H1 (cell line): ENCODE measurements at regions not wholly inside any gene's neighbourhood (a gene's known extent, or its start where the extent isn't known, plus 50 kb on each side); places are given as distances from the start of the nearest gene placed in this dataset.

Source experiments
- CTCF ChIA-PET: fragments of 300-600 bp; sonication (Branson Sonifier 250); formaldehyde crosslinking; loops from one replicate; lab custom pipeline; 2021; ENCODE audit not compliant: partially characterized antibody; lab: Charles Lee
- POLR2A ChIA-PET: fragments of 300-600 bp; sonication (Branson Sonifier 250); formaldehyde crosslinking; loops from one replicate; lab custom pipeline; 2021; ENCODE audit warnings: inconsistent platforms; ENCODE audit not compliant: partially characterized antibody; lab: Charles Lee
- DNase-seq, 2 experiments: peaks; one replicate each; pipeline versions ENCODE4 v3.0.0 to v3.0.0-alpha.2; 2010 to 2022; ENCODE audit warnings: low spot score in 2 of 2, low read depth in 1 of 2, mixed read lengths in 1 of 2
- FAIRE-seq: peaks from 2 replicates; lab custom pipeline; 2011; peaks lifted over from hg19 to GRCh38; lab: Jason Lieb, UNC
- H2AFZ ChIP-seq: 2 replicates; pipeline ENCODE4 v1.8.1; 2012; ENCODE audit warnings: low read length, inconsistent platforms
- H2AK5ac ChIP-seq: 2 replicates; pipeline ENCODE4 v1.6.1; 2013; ENCODE audit warnings: low read depth, low read length
- H2BK120ac ChIP-seq: replicated peaks from 2 replicates; pipeline ENCODE3; 2013; ENCODE audit warnings: low read depth, low read length, inconsistent platforms
- H2BK12ac ChIP-seq: 2 replicates; pipeline ENCODE4 v1.6.1; 2013; ENCODE audit warnings: low read depth, low read length
- H2BK15ac ChIP-seq: 2 replicates; pipeline ENCODE4 v1.6.1; 2013; ENCODE audit warnings: low read length
- H2BK20ac ChIP-seq: 2 replicates; pipeline ENCODE4 v1.6.1; 2013; ENCODE audit warnings: low read length
- H2BK5ac ChIP-seq: 2 replicates; pipeline ENCODE4 v1.6.1; 2013; ENCODE audit warnings: low read depth, low read length
- H3K14ac ChIP-seq: 2 replicates; pipeline ENCODE4 v1.6.1; 2013; ENCODE audit warnings: inconsistent platforms; ENCODE audit not compliant: insufficient read length
- H3K18ac ChIP-seq: 2 replicates; pipeline ENCODE4 v1.6.1; 2013; ENCODE audit warnings: low read length; ENCODE audit errors: extremely low read depth
- H3K23ac ChIP-seq: 2 replicates; pipeline ENCODE4 v1.6.1; 2013; ENCODE audit warnings: inconsistent platforms; ENCODE audit not compliant: insufficient read length
- H3K23me2 ChIP-seq: 2 replicates; pipeline ENCODE4 v1.6.1; 2013; ENCODE audit warnings: low read depth, low read length
- H3K27ac ChIP-seq: 2 replicates; pipeline ENCODE4 v1.6.1; 2011; ENCODE audit warnings: low read depth, low read length, inconsistent platforms
- H3K27me3 ChIP-seq, 4 experiments: replicated peaks in 1 of 4; 1 replicate in 1 of 4; 2 replicates in 3 of 4; pipeline versions ENCODE4 v1.6.1 to v1.8.1; 2011 to 2013; ENCODE audit warnings: low read length in 3 of 4, mild to moderate bottlenecking in 3 of 4, inconsistent platforms in 2 of 4, mixed read lengths in 2 of 4, moderate library complexity in 1 of 4; ENCODE audit not compliant: control insufficient read depth in 3 of 4, insufficient read depth in 3 of 4; ENCODE audit errors: extremely low read depth in 1 of 4
- H3K36me3 ChIP-seq, 4 experiments: 2 replicates each; pipeline versions ENCODE4 v1.6.1 to v1.8.1; 2011 to 2013; ENCODE audit warnings: mild to moderate bottlenecking in 4 of 4, low read length in 3 of 4, moderate library complexity in 2 of 4, control low read depth in 1 of 4, inconsistent platforms in 1 of 4; ENCODE audit not compliant: insufficient read depth in 4 of 4, control insufficient read depth in 2 of 4
- H3K4ac ChIP-seq: replicated peaks from 2 replicates; pipeline ENCODE3; 2013; ENCODE audit warnings: low read length, low read depth, mixed read lengths, inconsistent platforms; ENCODE audit not compliant: insufficient read length
- H3K4me1 ChIP-seq, 4 experiments: replicated peaks in 1 of 4; 1 replicate in 1 of 4; 2 replicates in 3 of 4; pipeline versions ENCODE4 v1.6.1 to v1.8.1; 2011 to 2013; ENCODE audit warnings: low read length in 3 of 4, inconsistent platforms in 2 of 4, mixed read lengths in 1 of 4; ENCODE audit not compliant: insufficient read depth in 4 of 4, control insufficient read depth in 3 of 4
- H3K4me2 ChIP-seq, 2 experiments: 2 replicates each; pipeline versions ENCODE4 v1.6.1 to v1.8.1; 2011 to 2013; ENCODE audit warnings: low read depth in 2 of 2, low read length in 2 of 2, control low read depth in 1 of 2, inconsistent platforms in 1 of 2, mild to moderate bottlenecking in 1 of 2; ENCODE audit not compliant: insufficient read depth in 1 of 2
- H3K4me3 ChIP-seq, 4 experiments: fragments of 200-600, 300-600 bp in 1 of 4; sonication (generic), shearing (Covaris generic), sonication (Bioruptor Twin) in 1 of 4; 2 replicates each; pipeline versions ENCODE4 v1.5.1 to v1.8.1; 2011 to 2016; ENCODE audit warnings: low read length in 4 of 4, low read depth in 3 of 4, control low read depth in 2 of 4, inconsistent platforms in 2 of 4, mild to moderate bottlenecking in 2 of 4, mixed read lengths in 1 of 4, moderate library complexity in 1 of 4; ENCODE audit not compliant: insufficient read depth in 2 of 4; ENCODE audit errors: extremely low read depth in 1 of 4
- H3K56ac ChIP-seq: replicated peaks from 2 replicates; pipeline ENCODE3; 2013; ENCODE audit warnings: low read depth, mild to moderate bottlenecking, mixed read lengths, low read length, inconsistent platforms; ENCODE audit not compliant: insufficient read length
- H3K79me1 ChIP-seq: 2 replicates; pipeline ENCODE4 v1.6.1; 2013; ENCODE audit warnings: low read depth, low read length, control low read depth
- H3K79me2 ChIP-seq, 2 experiments: 2 replicates each; pipeline versions ENCODE4 v1.6.1 to v1.8.1; 2012 to 2013; ENCODE audit warnings: low read length in 2 of 2, mild to moderate bottlenecking in 2 of 2, inconsistent platforms in 1 of 2; ENCODE audit not compliant: insufficient read depth in 2 of 2, control insufficient read depth in 1 of 2
- H3K9ac ChIP-seq, 4 experiments: replicated peaks in 1 of 4; 1 replicate in 1 of 4; 2 replicates in 3 of 4; pipeline versions ENCODE4 v1.6.1 to v1.8.1; 2011 to 2013; ENCODE audit warnings: low read depth in 3 of 4, low read length in 3 of 4, control low read depth in 2 of 4, mild to moderate bottlenecking in 2 of 4, moderate library complexity in 2 of 4, inconsistent platforms in 1 of 4; ENCODE audit errors: extremely low read depth in 1 of 4
- H3K9me3 ChIP-seq, 2 experiments: 2 replicates each; pipeline versions ENCODE4 v1.6.1 to v1.8.1; 2012 to 2013; ENCODE audit warnings: mild to moderate bottlenecking in 2 of 2, moderate library complexity in 2 of 2, control low read depth in 1 of 2, inconsistent platforms in 1 of 2, low read depth in 1 of 2, low read length in 1 of 2, mixed read lengths in 1 of 2; ENCODE audit not compliant: insufficient read depth in 2 of 2
- H4K20me1 ChIP-seq, 2 experiments: replicated peaks in 1 of 2; 2 replicates each; pipeline versions ENCODE3 to v1.8.1; 2011 to 2013; ENCODE audit warnings: inconsistent platforms in 2 of 2, low read length in 2 of 2, mild to moderate bottlenecking in 1 of 2; ENCODE audit not compliant: insufficient read depth in 2 of 2, control insufficient read depth in 1 of 2
- H4K5ac ChIP-seq: 2 replicates; pipeline ENCODE4 v1.6.1; 2013; ENCODE audit warnings: low read length, low read depth, mixed read lengths, inconsistent platforms; ENCODE audit not compliant: insufficient read length
- H4K8ac ChIP-seq: 2 replicates; pipeline ENCODE4 v1.8.0; 2013; ENCODE audit warnings: mild to moderate bottlenecking, moderate library complexity, low read length, inconsistent platforms; ENCODE audit not compliant: insufficient read depth; ENCODE audit errors: extremely low read depth
- H4K91ac ChIP-seq: replicated peaks from 2 replicates; pipeline ENCODE3; 2013; ENCODE audit warnings: low read length, mixed read lengths, inconsistent platforms; ENCODE audit not compliant: insufficient read length
- ASH2L ChIP-seq: fragments of 200-600, 300-600 bp; sonication (generic); IDR thresholded peaks from one replicate; pipeline ENCODE4 v1.7.1; 2017; ENCODE audit warnings: low read length
- BACH1 ChIP-seq: IDR thresholded peaks from 2 replicates; pipeline ENCODE4 v1.6.1; 2012; ENCODE audit warnings: low read length, improper control_type of control experiment
- BCL11A ChIP-seq, 2 experiments: IDR thresholded peaks; one replicate each; pipeline ENCODE4 v1.6.1; 2011; ENCODE audit warnings: low read depth in 2 of 2, low read length in 2 of 2, mild to moderate bottlenecking in 2 of 2
- CBX8 ChIP-seq: fragments of 300-800, 300-1000 bp; sonication (generic); IDR thresholded peaks from 2 replicates; pipeline ENCODE4 v1.7.1; 2016; ENCODE audit warnings: low read depth, low read length, borderline replicate concordance
- CHD1 ChIP-seq: IDR thresholded peaks from 2 replicates; pipeline ENCODE4 v1.6.1; 2012; ENCODE audit warnings: low read depth, low read length, improper control_type of control experiment
- CTBP2 ChIP-seq: IDR thresholded peaks from 2 replicates; pipeline ENCODE4 v1.7.0; 2011; ENCODE audit warnings: borderline replicate concordance, mild to moderate bottlenecking, moderate library complexity, mixed read lengths, low read length; ENCODE audit not compliant: insufficient read depth, insufficient read length
- FOSL1 ChIP-seq: IDR thresholded peaks from 2 replicates; pipeline ENCODE4 v1.6.1; 2011; ENCODE audit warnings: mild to moderate bottlenecking, low read depth, low read length, moderate library complexity; ENCODE audit not compliant: insufficient read depth
- GTF2F1 ChIP-seq: IDR thresholded peaks from 2 replicates; pipeline ENCODE4 v1.6.1; 2012; ENCODE audit warnings: low read depth, low read length, improper control_type of control experiment, borderline replicate concordance
- NANOG ChIP-seq: IDR thresholded peaks from 2 replicates; pipeline ENCODE4 v1.6.1; 2011; ENCODE audit warnings: low read length, low read depth, mild to moderate bottlenecking, inconsistent platforms; ENCODE audit not compliant: insufficient read depth, poor library complexity, severe bottlenecking
- RBBP5 ChIP-seq: IDR thresholded peaks from 2 replicates; pipeline ENCODE4 v1.7.1; 2012; ENCODE audit warnings: low read depth, mild to moderate bottlenecking, inconsistent platforms, low read length, moderate library complexity, borderline replicate concordance
- SIN3A ChIP-seq, 2 experiments: IDR thresholded peaks in 1 of 2; conservative IDR thresholded peaks in 1 of 2; 2 replicates each; pipeline ENCODE4 v1.6.1; 2011 to 2012; ENCODE audit warnings: low read length in 2 of 2, improper control_type of control experiment in 1 of 2, low read depth in 1 of 2, mild to moderate bottlenecking in 1 of 2
- ZNF274 ChIP-seq: IDR thresholded peaks from 2 replicates; pipeline ENCODE4 v1.7.0; 2012; ENCODE audit warnings: low read length, borderline replicate concordance; ENCODE audit errors: extremely low read depth
- WGBS, 2 experiments: shearing (Covaris generic) in 1 of 2; methylation state at CpG; one replicate each; pipeline versions ENCODE4 v1.1.6 to v1.1.7; 2013 to 2015; ENCODE audit warnings: low lambda C conversion rate in 2 of 2, mixed read lengths in 2 of 2, inconsistent platforms in 1 of 2, low coverage in 1 of 2, missing lambda C conversion rate in 1 of 2; ENCODE audit not compliant: insufficient replicate concordance in 2 of 2, insufficient coverage in 1 of 2, insufficient read length in 1 of 2; ENCODE audit errors: extremely low coverage in 1 of 2, missing lambda C conversion rate in 1 of 2; 5-methylcytosine and 5-hydroxymethylcytosine counted together
- TF ChIP-seq, protein P1 (sequence below): IDR thresholded peaks from 2 replicates; pipeline ENCODE4 v1.6.1; 2011; ENCODE audit warnings: low read depth, mild to moderate bottlenecking, low read length; ENCODE audit not compliant: insufficient read depth
- TF ChIP-seq, protein P2 (sequence below): IDR thresholded peaks from 2 replicates; pipeline ENCODE4 v1.6.1; 2012; ENCODE audit warnings: inconsistent platforms

DNA sequence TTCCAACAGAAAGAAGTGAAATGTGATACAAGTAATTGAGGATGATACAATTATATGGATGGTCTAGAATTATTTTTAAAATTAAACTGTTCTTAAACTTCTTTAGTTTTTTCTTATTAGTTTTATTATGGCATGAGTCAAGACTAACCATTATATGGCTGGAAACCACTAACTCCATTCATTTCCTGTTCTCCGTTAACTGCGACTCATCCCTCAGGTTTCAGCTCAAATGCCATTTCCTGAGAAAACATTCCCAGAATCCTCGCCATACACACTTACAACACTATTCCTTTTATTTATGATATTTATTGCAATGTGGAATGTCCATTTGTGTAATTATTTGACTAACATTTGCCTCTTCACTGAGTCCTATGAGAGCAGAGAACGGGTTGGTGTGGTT is 394.1 kb downstream of the SOX2 start:
- H3K4me2 ChIP-seq = no peak overlapping the region
- 95% methylated on average over 4 of the region's 4 CpGs; no CpG with 5 or more reads in 1 of the 2 experiments for WGBS, 2 experiments
- no peaks in the 10 kb centered on the region for H3K4me1 ChIP-seq
- no peak overlapping the region for H3K27ac ChIP-seq
- H2BK20ac ChIP-seq = no peak overlapping the region
- H4K20me1 ChIP-seq = no peaks in the 10 kb centered on the region
- H3K9me3 ChIP-seq = peaks cover 0 to 6% of the 10 kb centered on the region in 2 experiments; a peak in 1 of 4 replicates
- H2AFZ ChIP-seq = no peak overlapping the region
- no peak overlapping the region for H4K8ac ChIP-seq
- H2BK5ac ChIP-seq = no peak overlapping the region
- DNase-seq (no peak), FAIRE-seq (no peak)
- no peak overlapping the region for H3K18ac ChIP-seq
- H3K79me1 ChIP-seq = no peaks in the 10 kb centered on the region
- POLR2A ChIA-PET = no interaction called here
- H3K9ac ChIP-seq = no peak overlapping the region
- no peaks in the 10 kb centered on the region for H3K36me3 ChIP-seq
- no peak overlapping the region for H2BK12ac ChIP-seq
- H3K14ac ChIP-seq = no peak overlapping the region
- H3K4ac ChIP-seq = no peak overlapping the region
- no peak overlapping the region for H4K5ac ChIP-seq
- H3K79me2 ChIP-seq = no peaks in the 10 kb centered on the region
- H3K27me3 ChIP-seq = no peaks in the 10 kb centered on the region
- no peak overlapping the region for H2BK120ac ChIP-seq
- no peaks in the 10 kb centered on the region for H3K23me2 ChIP-seq
- H3K23ac ChIP-seq = no peak overlapping the region
- H4K91ac ChIP-seq = no peak overlapping the region
- H3K56ac ChIP-seq = no peak overlapping the region
- no peak overlapping the region for H2BK15ac ChIP-seq
- no peak overlapping the region for H3K4me3 ChIP-seq
- H2AK5ac ChIP-seq = no peak overlapping the region
- CTCF ChIA-PET = interaction anchor here (0.7 kb wide), 1 partner anchor 34 kb away, joined by 3 read pairs; no protein-coding TSS in a partner anchor
- TF ChIP-seq CTBP2 (no peak), FOSL1 (no peak), NANOG (no peak), CBX8 (no peak), BACH1 (no peak), BCL11A (IDR thresholded peaks at IDR 0.05; ENCODE audit: low read depth in 2 of 2, low read length in 2 of 2) (no peak), CHD1 (no peak), GTF2F1 (no peak), RBBP5 (no peak), ZNF274 (no peak), ASH2L (no peak), SIN3A (conservative IDR thresholded peaks at IDR 0.05 in 1 of 2, IDR thresholded peaks at IDR 0.05 in 1 of 2; ENCODE audit: low read depth in 1 of 2, low read length in 2 of 2) (no peak)
- TF ChIP-seq, protein P1, sequence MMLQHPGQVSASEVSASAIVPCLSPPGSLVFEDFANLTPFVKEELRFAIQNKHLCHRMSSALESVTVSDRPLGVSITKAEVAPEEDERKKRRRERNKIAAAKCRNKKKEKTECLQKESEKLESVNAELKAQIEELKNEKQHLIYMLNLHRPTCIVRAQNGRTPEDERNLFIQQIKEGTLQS = no peak
- TF ChIP-seq, protein P2, sequence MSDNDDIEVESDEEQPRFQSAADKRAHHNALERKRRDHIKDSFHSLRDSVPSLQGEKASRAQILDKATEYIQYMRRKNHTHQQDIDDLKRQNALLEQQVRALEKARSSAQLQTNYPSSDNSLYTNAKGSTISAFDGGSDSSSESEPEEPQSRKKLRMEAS = no peak
